Peyer's patch (tissue), 4 donors: ENCODE measurements at regions not wholly inside any gene's neighbourhood (a gene's known extent, or its start where the extent isn't known, plus 50 kb on each side); places are given as distances from the start of the nearest gene placed in this dataset.

Experiments used
- DNase-seq, 3 donors: peaks; one replicate each; pipeline ENCODE4 v3.0.0-alpha.2; 2017 to 2019
- H3K27ac ChIP-seq, 4 donors: fragments of 200-600 bp; sonication (generic); one replicate each; pipeline ENCODE4 v1.5.1; 2016 to 2019
- H3K27me3 ChIP-seq, 2 donors: fragments of 200-600 bp; sonication (generic); one replicate each; pipeline ENCODE4 v1.5.1; 2019
- H3K36me3 ChIP-seq, 3 donors: fragments of 200-600 bp; sonication (generic); one replicate each; pipeline ENCODE4 v1.5.1; 2016 to 2019
- H3K4me1 ChIP-seq, 4 donors: fragments of 200-600 bp; sonication (generic); one replicate each; pipeline ENCODE4 v1.5.1; 2016 to 2019
- H3K4me3 ChIP-seq, 4 donors: fragments of 200-600 bp; sonication (generic); 1 replicate in 3 of 4; 2 replicates in 1 of 4; pipeline ENCODE4 v1.5.1; 2016 to 2019; ENCODE audit warnings: mild to moderate bottlenecking in 1 of 4
- H3K9me3 ChIP-seq, 4 donors: fragments of 200-600 bp; sonication (generic); one replicate each; pipeline ENCODE4 v1.5.1; 2016 to 2019; ENCODE audit warnings: mild to moderate bottlenecking in 1 of 4
- POLR2A ChIP-seq, 2 donors: fragments of 450-650 bp; IDR thresholded peaks; one replicate each; pipeline ENCODE4 v1.5.1; 2017; ENCODE audit warnings: antibody characterized with exemption in 2 of 2, mild to moderate bottlenecking in 2 of 2, moderate library complexity in 2 of 2
- TF ChIP-seq, protein P1 (sequence below), 6 experiments: fragments of 450-650 bp in 4 of 6; fragments of 200-600 bp in 2 of 6; sonication (generic) in 1 of 6; IDR thresholded peaks; one replicate each; pipeline ENCODE4 v1.5.1; 2017 to 2019; ENCODE audit warnings: antibody characterized with exemption in 6 of 6, mild to moderate bottlenecking in 3 of 6, moderate library complexity in 1 of 6

DNA sequence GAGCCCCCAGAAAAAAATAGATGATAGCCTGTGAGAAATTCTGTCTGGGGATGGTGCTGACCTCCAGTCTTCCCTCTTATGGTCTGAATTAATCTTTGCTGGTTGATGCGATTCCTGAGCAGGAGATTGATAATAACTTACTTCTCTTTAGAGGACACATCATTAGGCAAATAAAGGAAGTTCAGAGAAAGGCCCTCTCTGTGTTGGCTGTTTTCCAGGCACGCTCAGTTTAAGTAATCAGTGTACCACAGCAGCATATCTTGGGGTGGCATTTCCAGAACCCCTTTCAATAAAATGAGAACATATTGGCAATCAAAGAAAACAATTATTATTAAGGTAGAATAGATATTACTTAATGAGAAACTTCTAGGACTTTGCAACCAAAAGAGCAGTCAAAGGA lies 1129.3 kb upstream of the RAG2 start:
- Histone ChIP-seq H3K4me1 (no peaks in the 10 kb centered on the region), H3K36me3 (no peaks in the 10 kb centered on the region), H3K27ac (no peak overlapping the region), H3K27me3 (no peaks in the 10 kb centered on the region), H3K9me3 (no peaks in the 10 kb centered on the region), H3K4me3 (no peak overlapping the region)
- no peak for DNase-seq
- TF ChIP-seq, protein P1, sequence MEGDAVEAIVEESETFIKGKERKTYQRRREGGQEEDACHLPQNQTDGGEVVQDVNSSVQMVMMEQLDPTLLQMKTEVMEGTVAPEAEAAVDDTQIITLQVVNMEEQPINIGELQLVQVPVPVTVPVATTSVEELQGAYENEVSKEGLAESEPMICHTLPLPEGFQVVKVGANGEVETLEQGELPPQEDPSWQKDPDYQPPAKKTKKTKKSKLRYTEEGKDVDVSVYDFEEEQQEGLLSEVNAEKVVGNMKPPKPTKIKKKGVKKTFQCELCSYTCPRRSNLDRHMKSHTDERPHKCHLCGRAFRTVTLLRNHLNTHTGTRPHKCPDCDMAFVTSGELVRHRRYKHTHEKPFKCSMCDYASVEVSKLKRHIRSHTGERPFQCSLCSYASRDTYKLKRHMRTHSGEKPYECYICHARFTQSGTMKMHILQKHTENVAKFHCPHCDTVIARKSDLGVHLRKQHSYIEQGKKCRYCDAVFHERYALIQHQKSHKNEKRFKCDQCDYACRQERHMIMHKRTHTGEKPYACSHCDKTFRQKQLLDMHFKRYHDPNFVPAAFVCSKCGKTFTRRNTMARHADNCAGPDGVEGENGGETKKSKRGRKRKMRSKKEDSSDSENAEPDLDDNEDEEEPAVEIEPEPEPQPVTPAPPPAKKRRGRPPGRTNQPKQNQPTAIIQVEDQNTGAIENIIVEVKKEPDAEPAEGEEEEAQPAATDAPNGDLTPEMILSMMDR (IDR thresholded peaks at IDR 0.05) = no peak
- TF ChIP-seq POLR2A (IDR thresholded peaks at IDR 0.05) = no peak

DNA sequence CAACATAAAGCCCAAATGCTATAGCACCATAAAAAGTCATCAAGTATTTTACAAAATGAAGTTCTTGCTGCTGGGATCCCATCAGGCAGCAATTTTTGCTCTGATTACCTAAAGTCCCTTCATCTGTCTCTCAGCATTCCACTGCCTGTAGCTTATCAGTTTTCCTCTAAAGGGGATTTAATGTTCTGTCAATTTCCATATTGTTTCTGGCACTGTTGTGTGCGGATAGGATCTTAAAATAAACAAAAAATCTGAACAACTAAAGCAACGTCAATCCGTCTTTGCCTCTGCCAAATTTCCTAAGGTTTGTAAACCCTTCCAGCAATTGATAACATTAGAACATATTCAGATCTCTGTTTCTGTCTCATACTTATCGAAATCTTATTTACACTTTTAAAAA lies 1126.3 kb upstream of the RAG2 start:
- no peak for DNase-seq
- no peak for TF ChIP-seq POLR2A (IDR thresholded peaks at IDR 0.05)
- TF ChIP-seq, protein P1 (IDR thresholded peaks at IDR 0.05) = no peak

DNA sequence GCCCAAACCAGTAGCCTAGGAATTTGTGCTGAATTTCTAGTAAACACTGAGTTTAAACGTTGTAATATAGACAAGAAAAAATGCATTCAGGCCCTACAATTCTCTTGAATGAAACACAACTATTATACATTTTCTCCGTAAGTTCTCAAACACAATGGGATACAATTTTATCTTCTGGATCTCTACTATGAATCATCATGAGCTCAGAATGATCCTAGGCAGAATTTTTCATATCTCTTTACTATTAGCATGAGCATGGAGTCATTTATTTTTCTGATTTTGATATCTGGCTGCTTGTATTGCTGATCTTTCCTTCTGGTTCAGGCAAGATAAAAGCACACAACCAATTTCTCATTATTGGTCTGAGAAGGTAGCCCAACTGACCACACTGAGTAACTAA lies 1123.4 kb upstream of the RAG2 start:
- Histone ChIP-seq H3K4me1 (no peaks in the 10 kb centered on the region), H3K9me3 (no peaks in the 10 kb centered on the region), H3K4me3 (no peak overlapping the region), H3K36me3 (no peaks in the 10 kb centered on the region), H3K27me3 (no peaks in the 10 kb centered on the region), H3K27ac (no peak overlapping the region)
- TF ChIP-seq, protein P1 (IDR thresholded peaks at IDR 0.05) = no peak
- TF ChIP-seq POLR2A (IDR thresholded peaks at IDR 0.05) = no peak
- DNase-seq = no peak

More for the DNA sequence above, 1126.3 kb upstream of the RAG2 start:
- H3K27me3 ChIP-seq = no peaks in the 10 kb centered on the region
- no peaks in the 10 kb centered on the region for H3K9me3 ChIP-seq
- no peaks in the 10 kb centered on the region for H3K4me1 ChIP-seq
- H3K4me3 ChIP-seq = no peak overlapping the region
- H3K27ac ChIP-seq = no peak overlapping the region
- H3K36me3 ChIP-seq = no peaks in the 10 kb centered on the region

DNA sequence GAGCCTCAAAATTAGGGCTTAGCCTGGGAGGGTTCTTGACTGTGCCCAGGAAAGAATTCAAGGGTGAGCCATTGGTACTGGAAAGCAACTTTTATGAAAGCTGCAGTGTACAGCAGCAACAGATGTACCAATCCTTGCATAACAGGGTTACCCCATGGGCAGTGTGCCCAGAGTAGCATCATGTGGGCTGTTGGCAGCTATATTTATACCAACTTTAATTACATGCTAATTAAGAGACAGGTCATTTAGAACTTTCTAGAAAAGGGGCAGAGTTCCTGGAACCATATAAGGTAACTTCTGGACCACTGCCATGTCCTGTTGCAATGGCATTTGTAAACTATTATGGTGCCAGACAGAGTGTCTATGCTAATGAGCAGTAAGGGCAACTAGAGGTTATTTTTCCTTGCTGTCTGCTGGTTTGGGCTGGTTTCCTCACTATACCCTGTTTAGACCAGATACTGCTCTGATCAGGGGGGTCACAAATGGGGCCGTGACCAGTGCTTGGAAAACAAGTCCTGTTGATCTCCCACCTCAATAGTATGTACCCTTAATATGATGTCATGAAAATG lies 1120.5 kb upstream of the RAG2 start:
- no peak overlapping the region for H3K4me3 ChIP-seq
- H3K36me3 ChIP-seq = no peaks in the 10 kb centered on the region
- no peaks in the 10 kb centered on the region for H3K4me1 ChIP-seq
- H3K27ac ChIP-seq = peak overlapping the region in 1 of 4 donors; percentile 18
- no peaks in the 10 kb centered on the region for H3K27me3 ChIP-seq
- DNase-seq = peak in 2 of 3 donors; percentile 65 to 77
- H3K9me3 ChIP-seq = no peaks in the 10 kb centered on the region
- TF ChIP-seq POLR2A (IDR thresholded peaks at IDR 0.05) = no peak
- TF ChIP-seq, protein P1 (IDR thresholded peaks at IDR 0.05) = no peak

DNA sequence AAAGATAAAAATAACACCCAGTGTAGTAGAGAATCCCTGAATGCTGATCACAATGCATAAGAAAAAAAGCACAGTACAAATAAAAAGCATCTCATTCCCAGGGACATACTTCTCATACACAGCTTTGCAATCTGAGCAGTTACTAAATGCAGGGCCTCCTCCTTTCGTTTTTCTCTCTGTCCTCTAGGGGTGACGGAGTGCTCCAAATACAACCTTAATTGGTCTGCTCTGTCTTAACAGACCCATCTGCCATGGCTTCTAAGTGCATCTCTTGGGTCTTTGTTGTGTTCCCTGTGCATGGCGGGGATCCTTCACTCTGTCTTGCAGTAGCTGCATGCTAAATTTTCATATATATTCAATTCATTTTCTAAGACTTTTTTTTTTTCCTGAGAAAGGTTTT lies 1114.2 kb upstream of the RAG2 start:
- Histone ChIP-seq H3K27ac (no peak overlapping the region), H3K36me3 (no peaks in the 10 kb centered on the region), H3K9me3 (no peaks in the 10 kb centered on the region), H3K4me3 (no peak overlapping the region), H3K27me3 (no peaks in the 10 kb centered on the region), H3K4me1 (no peaks in the 10 kb centered on the region)
- DNase-seq = no peak
- TF ChIP-seq POLR2A (IDR thresholded peaks at IDR 0.05) = no peak
- TF ChIP-seq, protein P1 (IDR thresholded peaks at IDR 0.05) = no peak

DNA sequence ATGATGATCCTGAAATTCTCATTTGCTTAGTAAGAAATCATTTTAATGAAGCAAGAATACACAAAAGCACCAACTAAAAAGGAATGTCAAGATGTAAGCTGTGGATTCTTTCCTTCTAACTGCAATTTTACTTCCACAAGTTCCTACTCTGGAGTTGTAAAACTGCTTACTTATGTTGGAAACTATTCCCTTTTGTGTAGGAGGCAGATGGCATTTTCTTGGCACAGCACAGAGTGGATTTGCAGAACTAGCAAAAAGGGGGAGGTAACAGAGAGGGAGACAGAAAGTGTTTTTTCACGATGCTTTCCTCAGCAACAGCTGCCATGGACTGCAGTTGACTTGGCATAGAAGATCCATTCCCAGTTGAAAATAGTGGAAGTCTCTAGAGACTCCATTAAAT lies 1112.0 kb upstream of the RAG2 start:
- DNase-seq = no peak
- no peak for TF ChIP-seq POLR2A (IDR thresholded peaks at IDR 0.05)
- TF ChIP-seq, protein P1 (IDR thresholded peaks at IDR 0.05) = no peak
- H3K36me3 ChIP-seq = no peaks in the 10 kb centered on the region
- H3K4me3 ChIP-seq = no peak overlapping the region
- H3K9me3 ChIP-seq = no peaks in the 10 kb centered on the region
- H3K27ac ChIP-seq = no peak overlapping the region
- H3K4me1 ChIP-seq = no peaks in the 10 kb centered on the region
- no peaks in the 10 kb centered on the region for H3K27me3 ChIP-seq
